Activated T-helper 2 cell treated with anti-CD3 and anti-CD28 coated beads, Interferon-gamma antibody, Interleukin-2, Interleukin-4, amounts not matched to agents 10 μg/mL and 5 μg/mL and 100 μg/mL, durations not matched to agents 14 hours and 24 hours and 36 hours (primary cell): ENCODE measurements at regions not wholly inside any gene's neighbourhood (a gene's known extent, or its start where the extent isn't known, plus 50 kb on each side); places are given as distances from the start of the nearest gene placed in this dataset.

Experiments used
- DNase-seq: peaks from one replicate; pipeline ENCODE4 v3.0.0; 2021; ENCODE audit warnings: low spot score
- H3K27ac Mint-ChIP-seq: one replicate; pipeline ENCODE4 v1.8.0; 2021; ENCODE audit warnings: mixed read lengths
- H3K27me3 Mint-ChIP-seq: one replicate; pipeline ENCODE4 v1.8.0; 2021; ENCODE audit warnings: low read depth, mixed read lengths
- H3K36me3 Mint-ChIP-seq: one replicate; pipeline ENCODE4 v1.8.0; 2021; ENCODE audit warnings: low read depth, mixed read lengths
- H3K4me1 Mint-ChIP-seq: one replicate; pipeline ENCODE4 v1.8.0; 2021; ENCODE audit warnings: low read depth, mixed read lengths
- H3K4me3 Mint-ChIP-seq: one replicate; pipeline ENCODE4 v1.8.0; 2021; ENCODE audit warnings: low read depth, mild to moderate bottlenecking, moderate library complexity, mixed read lengths
- H3K9me3 Mint-ChIP-seq: one replicate; pipeline ENCODE4 v1.8.0; 2021; ENCODE audit warnings: mixed read lengths
- intact Hi-C: fragments of 100-400 bp; cut with micrococcal nuclease; formaldehyde crosslinking; loops from one replicate; pipeline ENCODE4 v1.15.1; 2023

DNA sequence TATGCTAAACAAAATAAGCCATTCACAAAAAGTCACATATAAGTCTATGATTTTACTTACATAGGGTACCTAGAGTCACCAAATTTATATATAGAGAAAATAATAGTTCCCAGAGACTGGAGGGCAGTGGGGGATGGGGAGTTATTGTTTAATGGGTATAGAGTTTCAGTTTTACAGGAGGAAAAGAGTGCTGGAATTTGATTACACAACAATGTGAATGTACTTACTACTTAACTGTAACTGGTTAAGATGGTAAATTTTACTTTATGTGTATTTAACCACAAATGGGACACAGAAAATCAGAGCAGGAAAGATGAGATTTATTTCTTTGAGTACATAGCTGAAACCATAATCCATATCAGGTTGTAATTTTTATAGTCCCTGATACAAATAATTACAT lies 144.4 kb downstream of the TMA16 start:
- no peak overlapping the region for H3K4me3 Mint-ChIP-seq
- no peaks in the 10 kb centered on the region for H3K9me3 Mint-ChIP-seq
- H3K27me3 Mint-ChIP-seq, result no peaks in the 10 kb centered on the region
- no peaks in the 10 kb centered on the region for H3K4me1 Mint-ChIP-seq
- H3K36me3 Mint-ChIP-seq, result no peaks in the 10 kb centered on the region
- intact Hi-C loops, result no loop called here
- H3K27ac Mint-ChIP-seq, result no peak overlapping the region
- DNase-seq, result no peak

DNA sequence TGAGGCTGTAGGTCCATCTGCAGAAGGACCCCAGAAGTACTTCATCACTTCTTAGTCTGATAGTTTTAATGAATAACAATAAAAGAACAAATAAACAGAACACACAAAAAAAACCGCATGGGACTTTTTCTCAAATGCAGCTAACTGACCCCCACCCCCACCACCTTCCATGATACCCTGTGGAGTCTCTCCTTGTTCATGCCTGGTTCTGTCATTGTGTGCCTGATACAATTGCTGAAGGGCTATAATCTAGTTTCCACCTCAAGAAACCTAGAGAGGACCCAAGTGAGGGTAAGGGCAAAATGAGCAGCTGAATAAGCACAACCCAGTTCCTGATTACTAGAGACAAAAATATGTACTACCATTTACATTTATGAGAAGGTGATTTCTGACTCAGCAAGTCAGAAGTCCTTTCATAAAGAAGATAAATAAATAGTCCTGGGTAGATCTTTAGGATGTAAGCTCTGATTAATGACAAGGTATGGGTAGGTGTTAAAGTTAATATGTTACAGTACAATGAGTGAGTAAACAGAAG lies 155.1 kb downstream of the TMA16 start:
- Mint-ChIP-seq H3K27me3 (no peaks in the 10 kb centered on the region), H3K27ac (no peak overlapping the region), H3K9me3 (peaks cover 12% of the 10 kb centered on the region), H3K36me3 (no peaks in the 10 kb centered on the region), H3K4me3 (no peak overlapping the region), H3K4me1 (no peaks in the 10 kb centered on the region)
- intact Hi-C loops, result no loop called here
- DNase-seq, result no peak

DNA sequence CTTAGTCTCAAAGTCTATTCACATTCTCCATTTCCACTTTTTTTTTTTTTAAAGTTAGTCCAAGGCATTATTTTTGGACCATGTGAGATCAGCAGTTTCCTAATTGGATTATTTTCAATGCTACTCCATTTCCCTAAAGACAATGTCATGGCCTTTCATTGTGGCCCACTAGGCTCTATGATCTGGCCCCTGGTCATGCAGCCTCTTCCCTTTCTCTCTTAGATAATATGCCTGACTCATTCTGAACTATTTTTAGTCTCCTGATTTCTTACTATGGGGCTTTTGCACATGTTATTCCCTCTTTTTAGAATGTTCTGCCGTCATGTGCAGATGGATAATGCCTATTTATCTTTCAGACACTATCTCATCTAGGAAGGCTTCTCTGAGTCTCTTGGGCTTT lies 157.3 kb downstream of the TMA16 start:
- intact Hi-C loops, result no loop called here
- H3K4me1 Mint-ChIP-seq, result no peaks in the 10 kb centered on the region
- no peak for DNase-seq
- H3K27me3 Mint-ChIP-seq, result no peaks in the 10 kb centered on the region
- H3K9me3 Mint-ChIP-seq, result no peaks in the 10 kb centered on the region
- no peak overlapping the region for H3K27ac Mint-ChIP-seq
- no peak overlapping the region for H3K4me3 Mint-ChIP-seq
- H3K36me3 Mint-ChIP-seq, result no peaks in the 10 kb centered on the region

- DNase-seq, result no peak
- Mint-ChIP-seq H3K36me3 (no peaks in the 10 kb centered on the region), H3K4me1 (no peaks in the 10 kb centered on the region)
These were observed 160.1 kb downstream of the TMA16 start for GRCh38 chr4:163654621-163655020.

DNA sequence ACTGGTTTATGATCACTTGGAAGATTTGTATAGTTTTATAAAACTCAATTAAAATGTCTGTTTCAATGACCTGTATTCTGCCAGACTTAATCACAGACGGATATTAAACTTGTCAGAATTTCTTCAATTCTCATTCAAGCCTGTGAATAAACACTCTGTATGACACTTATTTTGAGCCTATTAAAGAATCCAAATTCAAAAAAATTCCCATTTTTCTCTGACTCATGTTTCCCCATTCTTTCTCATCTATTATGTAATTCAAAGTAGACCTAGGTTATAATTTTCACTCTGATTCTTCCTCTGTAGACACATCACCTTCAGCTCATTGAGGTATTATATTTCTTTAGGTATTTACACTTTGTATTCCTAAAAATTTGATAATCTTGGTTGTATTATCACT lies 166.1 kb downstream of the TMA16 start:
- Mint-ChIP-seq H3K4me1 (no peaks in the 10 kb centered on the region), H3K27ac (no peak overlapping the region)

More at GRCh38 chr4:163654621-163655020, 160.1 kb downstream of the TMA16 start:
- no peak overlapping the region for H3K4me3 Mint-ChIP-seq
- no peaks in the 10 kb centered on the region for H3K27me3 Mint-ChIP-seq
- no peaks in the 10 kb centered on the region for H3K9me3 Mint-ChIP-seq
- H3K27ac Mint-ChIP-seq, result no peak overlapping the region
- intact Hi-C loops, result no loop called here

DNA sequence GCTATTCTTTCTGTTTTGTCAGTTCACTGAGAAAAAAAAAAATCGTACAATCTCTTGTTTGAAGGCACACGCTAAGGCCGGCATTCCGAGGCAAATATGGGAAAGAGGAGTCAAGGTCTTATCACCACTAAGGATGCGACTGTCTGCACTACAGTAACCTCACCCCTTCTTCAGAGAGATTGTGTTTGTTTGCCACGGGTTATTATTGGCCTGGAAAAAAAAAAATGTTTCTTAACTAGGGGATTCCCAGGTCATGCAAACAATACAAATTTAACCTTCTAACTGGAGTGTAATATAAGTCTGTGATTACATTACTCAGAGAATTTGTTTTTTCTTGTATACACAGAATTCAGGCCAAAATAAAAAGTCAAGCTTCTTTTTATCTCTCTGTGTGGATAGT lies 168.3 kb downstream of the TMA16 start:
- Mint-ChIP-seq H3K4me3 (no peak overlapping the region), H3K9me3 (no peaks in the 10 kb centered on the region), H3K36me3 (no peaks in the 10 kb centered on the region), H3K4me1 (no peaks in the 10 kb centered on the region), H3K27ac (no peak overlapping the region), H3K27me3 (no peaks in the 10 kb centered on the region)
- intact Hi-C loops, result no loop called here
- DNase-seq, result no peak

More for the DNA sequence above, 166.1 kb downstream of the TMA16 start:
- no peaks in the 10 kb centered on the region for H3K36me3 Mint-ChIP-seq
- DNase-seq, result no peak
- H3K4me3 Mint-ChIP-seq, result no peak overlapping the region
- intact Hi-C loops, result no loop called here
- H3K9me3 Mint-ChIP-seq, result no peaks in the 10 kb centered on the region
- no peaks in the 10 kb centered on the region for H3K27me3 Mint-ChIP-seq

DNA sequence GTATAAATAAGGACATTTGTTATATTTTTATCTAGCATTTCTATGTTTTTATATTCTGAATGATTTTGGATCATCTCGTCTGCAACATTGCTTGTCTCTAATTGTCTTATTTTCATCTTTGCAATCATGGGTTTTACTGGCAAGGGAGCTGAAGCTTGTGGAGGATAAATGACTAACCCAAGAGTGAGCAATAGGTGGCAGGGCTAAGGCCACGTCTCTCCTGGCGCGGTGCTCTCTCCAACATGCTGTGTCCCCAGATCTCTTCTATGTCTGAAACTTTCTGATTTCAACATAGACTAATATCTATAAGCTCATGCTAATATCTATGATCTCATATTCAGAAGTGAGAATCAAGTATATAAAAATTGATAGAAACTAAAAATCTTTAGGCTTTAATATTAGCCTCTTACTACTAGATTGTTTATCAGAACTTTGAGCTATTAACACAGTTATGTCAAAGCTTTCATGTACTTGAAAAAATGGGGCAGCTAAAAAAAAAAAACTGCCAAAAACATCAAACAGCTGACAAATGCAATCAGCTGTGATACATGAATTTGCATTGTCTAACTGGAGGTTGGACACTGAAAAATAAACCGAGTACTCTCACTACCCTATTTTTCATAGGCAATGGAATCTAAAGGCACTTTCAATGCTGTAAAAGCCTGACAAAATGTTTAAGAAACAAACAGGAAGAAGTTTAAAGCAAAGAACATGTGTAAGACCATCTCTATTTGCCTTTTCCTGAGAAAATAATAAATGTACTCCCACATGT lies 169.2 kb downstream of the TMA16 start:
- H3K4me1 Mint-ChIP-seq, result no peaks in the 10 kb centered on the region
- H3K4me3 Mint-ChIP-seq, result no peak overlapping the region
- H3K9me3 Mint-ChIP-seq, result no peaks in the 10 kb centered on the region
- DNase-seq, result no peak
- intact Hi-C loops, result no loop called here
- no peaks in the 10 kb centered on the region for H3K27me3 Mint-ChIP-seq
- H3K27ac Mint-ChIP-seq, result no peak overlapping the region
- H3K36me3 Mint-ChIP-seq, result no peaks in the 10 kb centered on the region

DNA sequence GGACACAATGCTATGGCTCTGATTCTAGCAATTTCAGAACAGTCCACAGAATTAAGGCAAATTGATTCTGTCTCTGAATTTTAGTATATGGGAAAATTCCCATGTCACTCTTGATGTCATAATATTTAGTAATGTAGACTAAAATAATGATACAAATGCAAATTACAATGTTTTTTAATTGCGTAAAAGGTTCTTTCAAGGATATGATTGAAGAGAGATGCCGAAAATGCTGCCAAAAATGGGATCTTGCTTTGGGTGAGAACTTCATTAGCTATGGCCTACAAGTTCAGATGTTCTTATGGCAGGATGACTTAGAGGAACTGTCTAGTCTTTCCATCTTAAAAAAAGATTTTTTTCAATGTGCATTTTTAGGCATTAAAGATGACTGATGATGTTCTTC lies 170.6 kb downstream of the TMA16 start:
- H3K4me1 Mint-ChIP-seq, result no peaks in the 10 kb centered on the region
- H3K4me3 Mint-ChIP-seq, result no peak overlapping the region
- no peak for DNase-seq
- no peaks in the 10 kb centered on the region for H3K27me3 Mint-ChIP-seq
- no peaks in the 10 kb centered on the region for H3K36me3 Mint-ChIP-seq
- no peaks in the 10 kb centered on the region for H3K9me3 Mint-ChIP-seq
- intact Hi-C loops, result no loop called here
- no peak overlapping the region for H3K27ac Mint-ChIP-seq

DNA sequence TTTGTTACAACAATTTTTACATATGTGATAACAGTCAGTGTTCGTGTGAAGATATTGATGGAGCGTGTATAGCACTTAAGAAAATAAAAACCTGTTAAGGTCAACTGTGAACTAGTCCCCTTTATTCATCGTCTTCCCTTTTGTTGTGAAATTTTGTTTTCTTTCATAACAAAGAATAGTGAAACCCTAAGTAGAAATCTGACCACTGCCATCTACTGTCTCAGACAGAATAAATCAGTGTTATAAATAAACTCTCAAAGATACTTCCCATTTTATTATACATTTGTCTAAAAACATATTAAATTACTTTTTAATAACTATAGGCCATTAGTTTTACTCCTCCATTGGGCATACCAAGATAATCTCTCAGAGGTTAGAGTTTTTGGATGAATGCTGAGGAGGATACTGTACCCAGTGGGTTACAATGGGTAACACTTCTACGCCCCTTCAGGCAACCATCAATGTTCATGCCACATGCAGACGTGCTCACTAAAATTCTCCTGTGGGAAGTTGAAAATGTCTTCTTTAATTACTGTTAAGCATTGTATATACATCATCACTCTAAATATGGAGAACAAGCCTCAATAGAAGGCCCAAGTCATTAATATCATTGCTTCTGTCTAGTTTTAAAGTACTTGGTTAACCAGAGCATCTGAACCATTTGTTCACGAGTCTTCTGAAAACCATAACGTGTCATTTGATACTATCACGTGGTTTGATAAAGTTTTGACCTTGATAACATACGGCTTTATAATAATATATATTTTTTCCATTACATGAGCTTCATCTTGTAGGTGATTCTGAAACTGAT lies 171.2 kb downstream of the TMA16 start:
- Mint-ChIP-seq H3K27me3 (no peaks in the 10 kb centered on the region), H3K36me3 (no peaks in the 10 kb centered on the region), H3K4me1 (no peaks in the 10 kb centered on the region), H3K9me3 (no peaks in the 10 kb centered on the region), H3K27ac (no peak overlapping the region), H3K4me3 (no peak overlapping the region)
- no peak for DNase-seq
- intact Hi-C loops, result no loop called here

GRCh38 chr4:163666332-163666873 lies 171.9 kb downstream of the TMA16 start:
- Mint-ChIP-seq H3K9me3 (no peaks in the 10 kb centered on the region), H3K4me1 (no peaks in the 10 kb centered on the region), H3K36me3 (no peaks in the 10 kb centered on the region), H3K27ac (no peak overlapping the region), H3K27me3 (no peaks in the 10 kb centered on the region), H3K4me3 (no peak overlapping the region)
- no peak for DNase-seq
- intact Hi-C loops, result no loop called here

DNA sequence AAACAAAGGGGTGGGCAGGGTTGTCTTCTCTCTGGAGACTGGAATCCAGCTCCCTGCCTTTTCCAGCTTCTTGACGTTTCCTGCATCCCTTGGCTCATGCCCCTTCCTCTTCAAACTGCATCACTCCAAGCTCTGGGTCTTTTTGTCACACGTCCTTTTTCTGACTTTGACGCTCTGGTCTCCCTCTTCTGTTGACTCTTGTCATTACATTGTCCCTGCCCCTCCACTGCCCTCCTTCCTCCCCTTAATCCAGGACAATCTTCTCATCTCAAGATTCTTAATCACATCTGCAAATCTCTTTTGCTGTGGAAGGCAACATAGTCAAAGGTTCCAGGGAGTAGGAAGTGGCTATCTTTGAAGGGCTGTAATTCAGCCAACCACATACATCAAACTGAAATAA lies 178.3 kb downstream of the TMA16 start:
- H3K36me3 Mint-ChIP-seq, result no peaks in the 10 kb centered on the region
- intact Hi-C loops, result no loop called here

DNA sequence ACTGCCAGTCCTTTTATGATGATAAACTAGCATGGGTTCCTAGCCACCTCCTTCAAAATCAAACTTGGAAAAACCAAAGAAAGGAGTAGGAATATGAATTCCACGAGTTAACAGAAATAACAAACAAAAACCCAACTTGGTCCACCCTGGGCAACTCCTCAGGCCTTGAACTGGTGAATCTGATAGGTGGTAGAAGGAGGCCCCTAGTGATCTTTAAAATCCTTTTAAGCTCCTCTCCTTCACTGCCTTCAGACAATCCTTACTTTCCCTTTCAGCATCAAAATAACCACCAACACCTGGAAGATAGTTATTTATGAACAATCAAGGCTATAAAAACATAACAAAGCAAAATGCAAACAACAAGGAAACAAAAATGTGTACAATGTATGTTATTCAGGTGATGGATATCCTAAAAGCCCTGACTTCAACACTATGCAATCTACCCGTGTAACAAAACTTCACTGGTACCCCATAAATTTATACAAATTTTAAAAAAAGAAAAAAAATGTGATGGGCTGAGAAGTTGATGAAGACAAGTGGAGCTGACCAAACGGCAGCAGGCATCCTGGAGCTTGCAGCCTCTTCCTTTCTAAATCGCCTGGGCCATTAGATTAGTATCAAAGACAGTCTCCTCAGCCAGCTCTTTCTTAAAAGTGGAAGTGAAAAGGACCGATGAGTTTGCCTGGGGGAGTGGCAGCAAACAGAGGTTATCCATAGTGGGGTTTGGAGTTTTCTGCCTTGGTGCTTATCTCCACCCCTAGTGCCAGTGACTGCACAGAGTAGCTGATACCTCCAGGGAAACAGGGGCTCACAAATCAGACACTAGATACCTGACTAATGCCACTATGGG lies 179.6 kb downstream of the TMA16 start:
- intact Hi-C loops, result no loop called here
- no peak for DNase-seq
- Mint-ChIP-seq H3K27ac (no peak overlapping the region), H3K36me3 (no peaks in the 10 kb centered on the region), H3K9me3 (no peaks in the 10 kb centered on the region), H3K27me3 (no peaks in the 10 kb centered on the region), H3K4me1 (no peaks in the 10 kb centered on the region), H3K4me3 (no peak overlapping the region)

More for the DNA sequence above, 178.3 kb downstream of the TMA16 start:
- H3K4me1 Mint-ChIP-seq, result no peaks in the 10 kb centered on the region
- DNase-seq, result no peak
- no peak overlapping the region for H3K4me3 Mint-ChIP-seq
- H3K9me3 Mint-ChIP-seq, result no peaks in the 10 kb centered on the region
- no peaks in the 10 kb centered on the region for H3K27me3 Mint-ChIP-seq
- no peak overlapping the region for H3K27ac Mint-ChIP-seq
